NCI-H1105 (cell line): ENCODE measurements at regions not wholly inside any gene's neighbourhood (a gene's known extent, or its start where the extent isn't known, plus 50 kb on each side); places are given as distances from the start of the nearest gene placed in this dataset.

ENCODE experiments used
- DNase-seq: peaks from one replicate; lab custom pipeline; 2025; lab: John Stamatoyannopoulos, UW

DNA sequence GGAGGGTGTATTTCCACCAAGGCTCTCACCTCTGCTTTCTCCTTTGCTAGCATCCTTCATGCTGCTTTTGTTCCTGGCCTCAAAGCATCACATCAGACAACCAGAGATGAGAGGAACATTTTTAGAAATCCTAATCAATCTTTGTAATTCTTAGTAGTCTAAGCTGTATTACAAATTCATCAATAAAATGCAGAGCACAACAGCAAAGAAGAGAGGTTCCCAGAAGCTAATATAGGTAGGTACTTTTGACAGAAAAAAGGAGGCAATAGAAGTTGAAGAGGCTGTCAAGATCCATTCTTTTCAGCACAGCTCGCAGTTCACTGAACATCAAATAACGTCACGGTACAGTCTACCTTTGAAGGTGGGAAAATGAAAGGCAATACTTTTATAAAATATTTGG lies 265.2 kb upstream of the SYT1 start:
- DNase-seq: no peak

DNA sequence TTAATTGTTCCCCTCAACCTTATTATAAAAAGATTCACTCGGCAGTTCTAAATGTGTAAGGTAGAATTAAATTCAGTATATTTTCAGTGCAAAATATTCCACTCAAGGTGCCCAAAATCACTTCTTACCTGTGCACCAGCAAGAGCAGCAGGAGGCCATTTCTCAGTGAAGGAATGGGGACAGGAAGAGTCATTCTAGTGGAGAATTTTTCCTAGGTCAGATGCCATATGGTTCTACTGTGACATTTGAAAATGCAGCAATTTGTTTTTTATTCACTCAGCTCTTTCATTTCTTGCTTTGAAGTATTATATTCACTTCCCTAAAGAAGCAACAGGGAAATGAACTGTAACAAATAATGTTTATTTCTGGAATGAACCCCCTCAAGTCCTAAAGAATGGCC lies 264.0 kb upstream of the SYT1 start:
- DNase-seq: no peak

DNA sequence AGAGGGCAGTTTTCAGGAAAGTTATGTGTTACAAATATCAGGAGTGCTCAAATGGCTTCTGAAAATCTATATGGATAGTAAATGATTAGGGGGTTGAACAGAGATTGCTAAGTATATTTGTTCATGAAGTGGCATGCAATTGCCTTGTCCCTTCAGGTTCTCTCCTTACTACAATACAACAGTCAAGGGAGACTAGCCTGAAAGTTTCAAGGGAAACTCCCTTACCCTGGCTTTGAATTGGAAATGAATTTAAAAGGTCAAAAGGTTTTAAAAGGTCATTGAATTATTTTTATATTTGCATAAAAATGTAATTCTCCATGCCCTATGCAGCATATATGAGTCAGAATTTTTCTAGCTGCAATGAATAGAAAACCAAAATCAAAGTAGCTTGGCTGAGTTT lies 253.1 kb upstream of the SYT1 start:
- no peak for DNase-seq

DNA sequence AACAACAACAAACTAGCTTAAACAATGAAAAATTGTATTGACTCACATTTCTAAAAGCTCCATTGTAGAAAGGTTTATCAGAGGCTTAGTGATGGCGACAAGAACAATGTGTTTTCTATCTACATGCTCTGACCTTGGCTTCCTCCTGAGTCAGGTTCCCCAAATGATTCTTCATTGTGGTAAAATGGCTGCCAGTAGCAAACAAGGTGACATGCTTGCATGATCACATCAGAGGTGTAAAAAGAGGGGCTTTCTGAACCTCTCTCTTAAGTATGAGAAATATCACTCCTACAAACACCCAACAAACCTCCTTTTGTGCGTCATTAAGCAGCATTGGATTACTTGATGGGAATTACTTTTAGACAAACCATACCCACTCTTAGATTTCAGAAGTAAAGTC lies 252.4 kb upstream of the SYT1 start:
- no peak for DNase-seq

DNA sequence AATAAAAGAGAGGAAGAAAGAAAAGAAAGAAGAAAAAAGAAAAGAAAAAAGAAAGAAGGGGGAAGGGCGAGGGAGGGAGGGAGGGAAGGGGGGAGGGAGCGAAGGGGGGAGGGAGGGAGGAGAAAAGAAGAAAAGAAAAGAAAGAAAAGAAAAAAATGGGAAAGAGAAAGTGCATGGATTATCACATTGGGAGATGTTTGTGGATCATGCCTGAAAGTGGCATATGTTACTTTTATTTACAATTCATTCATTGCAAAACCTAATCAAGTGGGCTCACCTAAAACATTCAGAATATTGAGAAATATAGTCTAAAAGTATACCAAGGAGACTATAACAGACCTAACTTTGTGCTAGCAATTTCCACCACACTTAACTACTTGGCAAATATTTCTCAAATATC lies 246.9 kb upstream of the SYT1 start:
- no peak for DNase-seq

DNA sequence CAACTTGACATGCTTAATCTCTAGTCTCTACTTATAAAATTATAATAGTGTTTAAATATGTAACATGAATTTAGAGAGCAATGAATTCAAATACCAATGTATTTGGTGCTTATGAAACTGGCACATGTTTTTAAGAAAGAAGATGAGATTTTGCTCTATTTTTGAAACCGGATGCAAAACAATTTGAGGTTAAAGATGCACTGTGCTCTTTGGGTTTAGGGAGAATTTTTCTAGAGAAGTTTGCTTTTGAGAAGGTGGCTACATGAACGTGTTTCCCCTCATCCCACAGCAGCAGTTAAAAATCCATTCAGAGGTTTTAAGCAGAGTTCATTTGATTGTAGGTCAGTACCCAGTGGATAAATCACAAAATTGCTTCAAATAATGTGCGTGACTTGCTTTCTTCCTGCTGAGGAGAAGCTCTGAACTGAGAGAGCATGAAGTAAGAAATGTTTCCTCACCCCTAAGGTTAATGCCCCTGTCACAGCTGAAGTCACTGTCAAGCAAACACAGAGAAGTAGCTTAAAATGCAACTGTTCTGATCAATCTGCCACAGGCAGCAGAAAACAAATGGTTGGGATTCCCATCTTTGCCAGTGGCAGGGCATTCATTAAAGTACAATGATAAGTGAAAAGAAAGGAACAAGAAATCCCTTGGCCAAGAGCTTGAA lies 241.9 kb upstream of the SYT1 start:
- no peak for DNase-seq

DNA sequence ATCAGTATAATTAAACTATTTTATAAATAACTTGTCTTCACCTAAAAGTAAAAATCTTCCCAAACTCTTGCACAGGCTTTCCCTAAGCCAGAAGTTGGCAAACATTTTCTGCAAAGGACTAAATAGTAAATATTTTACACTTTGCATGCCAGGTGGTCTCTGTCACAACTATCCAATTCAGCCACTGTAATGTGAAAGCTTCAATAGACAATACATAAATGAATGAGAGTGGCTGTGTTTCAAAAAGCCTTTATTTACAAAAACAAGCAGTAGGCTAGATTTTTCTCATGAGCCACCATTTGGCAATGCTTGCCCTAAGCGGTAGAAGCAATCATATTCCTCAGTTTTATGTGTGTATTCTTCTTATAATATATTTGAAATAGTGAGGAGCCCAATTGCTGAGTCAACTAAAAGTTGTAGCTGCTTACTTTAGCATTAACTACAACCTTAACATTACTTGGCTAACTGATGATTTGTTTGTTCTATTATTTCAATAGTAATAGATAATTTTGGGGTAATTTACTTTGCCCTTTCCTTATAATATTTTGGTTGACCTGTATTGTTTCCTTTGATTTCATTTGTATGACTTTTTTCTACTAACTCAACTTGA lies 236.0 kb upstream of the SYT1 start:
- DNase-seq: no peak

- no peak for DNase-seq
These were observed 228.2 kb upstream of the SYT1 start for GRCh38 chr12:78636231-78636855.

- no peak for DNase-seq
These were observed 222.6 kb upstream of the SYT1 start for GRCh38 chr12:78641837-78642423.

GRCh38 chr12:78645956-78646355 lies 218.6 kb upstream of the SYT1 start:
- no peak for DNase-seq

DNA sequence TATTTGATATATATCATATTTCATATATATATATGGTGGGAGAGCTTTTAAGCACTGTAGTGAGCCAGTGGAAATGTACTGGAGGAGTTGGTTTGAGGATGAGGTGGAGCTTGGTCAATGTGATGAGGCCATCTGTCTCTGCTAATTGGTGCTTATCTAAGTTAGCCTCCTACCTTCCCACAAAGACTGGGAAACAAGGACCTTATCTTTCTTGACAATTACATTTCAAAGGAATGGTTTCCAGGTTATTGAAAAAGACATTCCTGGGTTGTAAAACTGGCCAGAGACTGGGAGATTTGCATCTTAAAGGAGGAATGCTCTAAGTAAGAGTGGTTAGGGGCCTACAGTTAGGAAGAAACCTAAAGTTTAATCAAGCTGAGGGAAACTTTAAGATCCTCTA lies 212.8 kb upstream of the SYT1 start:
- no peak for DNase-seq

GRCh38 chr12:78666584-78666983 lies 198.0 kb upstream of the SYT1 start:
- DNase-seq: no peak

GRCh38 chr12:78671295-78671694 lies 193.3 kb upstream of the SYT1 start:
- no peak for DNase-seq

- no peak for DNase-seq
These were observed 192.5 kb upstream of the SYT1 start for GRCh38 chr12:78672033-78672432.

- no peak for DNase-seq
These were observed 190.1 kb upstream of the SYT1 start for GRCh38 chr12:78674311-78675090.

DNA sequence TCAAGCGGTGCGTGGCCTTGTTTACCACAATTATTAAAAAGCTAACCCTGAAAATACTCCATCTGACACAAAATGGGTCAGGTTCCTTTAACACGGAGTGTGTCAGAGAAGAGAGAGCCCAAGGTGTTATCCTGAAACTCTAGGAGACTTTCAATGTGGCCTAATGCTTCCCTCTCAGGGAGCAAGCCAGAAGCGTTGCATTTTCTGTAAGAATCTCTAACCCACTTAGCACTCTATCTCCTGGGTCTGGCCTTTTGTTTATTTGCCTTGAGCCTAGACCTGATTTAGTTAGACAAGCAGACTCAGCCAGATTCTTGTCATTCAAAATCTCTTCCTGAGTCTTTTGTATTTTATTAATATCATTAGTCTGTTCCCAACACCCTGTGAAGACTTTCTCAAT lies 184.0 kb upstream of the SYT1 start:
- DNase-seq: no peak

DNA sequence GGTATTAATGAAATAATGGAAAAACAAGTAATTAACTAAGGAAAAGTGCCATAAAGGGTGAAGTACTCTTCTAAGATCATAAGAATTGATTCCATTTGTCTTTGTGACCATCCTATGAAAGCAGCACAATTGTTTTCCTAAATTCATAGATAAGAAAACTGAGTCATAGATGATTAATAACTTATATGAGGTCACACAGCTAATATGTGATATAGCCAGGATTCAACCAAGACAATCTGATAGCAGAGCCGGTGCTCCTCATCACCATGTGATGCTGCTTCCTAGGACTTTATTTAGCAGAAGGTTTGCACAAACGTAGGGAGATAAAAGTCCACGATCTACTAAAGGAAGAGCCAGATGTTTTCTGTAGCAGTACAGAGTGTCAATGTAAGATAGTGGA lies 181.5 kb upstream of the SYT1 start:
- DNase-seq: no peak

DNA sequence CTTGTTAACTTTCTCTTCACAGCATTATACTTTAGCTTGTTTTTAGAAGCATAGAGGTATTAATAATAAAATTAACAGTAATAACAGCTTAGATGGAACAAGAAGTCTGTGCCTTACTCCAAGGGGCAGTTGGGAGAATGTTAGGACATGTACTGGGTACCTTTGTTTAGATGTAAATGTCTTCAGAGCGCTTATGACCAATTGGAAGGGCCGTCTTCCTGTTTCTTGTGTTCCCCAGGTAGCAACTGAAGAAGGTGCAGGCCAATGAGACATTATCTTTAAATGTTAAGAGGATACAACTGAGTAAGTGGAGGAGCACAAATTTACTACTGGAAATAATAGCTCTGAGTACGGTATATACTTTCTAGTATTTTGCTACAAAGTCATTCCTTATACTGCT lies 180.9 kb upstream of the SYT1 start:
- DNase-seq: no peak

GRCh38 chr12:78684419-78684818 lies 180.2 kb upstream of the SYT1 start:
- no peak for DNase-seq

GRCh38 chr12:78695749-78696148 lies 168.8 kb upstream of the SYT1 start:
- DNase-seq: no peak

DNA sequence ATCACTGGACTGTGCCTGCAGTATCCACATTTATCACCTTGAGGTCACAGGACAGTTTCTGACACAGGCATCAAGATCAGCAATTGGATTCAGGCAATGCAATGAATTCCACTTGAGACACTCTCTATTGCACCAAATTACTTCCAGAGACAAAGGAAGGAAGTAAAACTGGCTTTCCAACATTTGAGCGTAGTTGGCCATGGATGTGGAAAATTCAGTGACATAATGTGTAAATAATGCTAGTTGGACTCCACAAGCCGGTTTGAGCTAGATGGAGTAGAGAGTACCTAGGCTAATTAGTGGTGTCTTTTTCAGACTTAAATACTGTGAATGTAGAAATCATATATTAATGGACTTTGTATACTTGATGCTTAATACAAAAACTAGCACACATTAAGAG lies 168.3 kb upstream of the SYT1 start:
- DNase-seq: no peak

GRCh38 chr12:78697817-78698415 lies 166.7 kb upstream of the SYT1 start:
- DNase-seq: no peak
